GM21723 (cell line): ENCODE measurements at regions not wholly inside any gene's neighbourhood (a gene's known extent, or its start where the extent isn't known, plus 50 kb on each side); places are given as distances from the start of the nearest gene placed in this dataset.

Experiments
- ATAC-seq: cut with Tn5 transposase; IDR thresholded peaks from one replicate; pipeline ENCODE4 v1.9.1; 2021; ENCODE audit warnings: mild to moderate bottlenecking, moderate library complexity; ENCODE audit not compliant: unreplicated experiment

- no peak for ATAC-seq
These were observed 298.7 kb downstream of the C4orf33 start for GRCh38 chr4:129394635-129395034.

GRCh38 chr4:129403848-129404247 lies 307.9 kb downstream of the C4orf33 start:
- no peak for ATAC-seq

- ATAC-seq = no peak
These were observed 314.2 kb downstream of the C4orf33 start for GRCh38 chr4:129410115-129410514.

- ATAC-seq = no peak
These were observed 319.1 kb downstream of the C4orf33 start for GRCh38 chr4:129415004-129415403.

GRCh38 chr4:129420637-129421036 lies 324.7 kb downstream of the C4orf33 start:
- no peak for ATAC-seq

- no peak for ATAC-seq
These were observed 326.3 kb downstream of the C4orf33 start for GRCh38 chr4:129422277-129422676.

GRCh38 chr4:129428454-129428853 lies 332.5 kb downstream of the C4orf33 start:
- no peak for ATAC-seq

- ATAC-seq = no peak
These were observed 333.8 kb downstream of the C4orf33 start for GRCh38 chr4:129429581-129430320.

- no peak for ATAC-seq
These were observed 341.4 kb downstream of the C4orf33 start for GRCh38 chr4:129437347-129437746.

GRCh38 chr4:129438456-129438981 lies 342.6 kb downstream of the C4orf33 start:
- no peak for ATAC-seq

- no peak for ATAC-seq
These were observed 350.1 kb downstream of the C4orf33 start for GRCh38 chr4:129446074-129446473.

- ATAC-seq = no peak
These were observed 357.7 kb downstream of the C4orf33 start for GRCh38 chr4:129453524-129454200.

GRCh38 chr4:129455482-129455881 lies 359.5 kb downstream of the C4orf33 start:
- ATAC-seq = no peak

GRCh38 chr4:129468624-129469023 lies 372.7 kb downstream of the C4orf33 start:
- ATAC-seq = no peak

- ATAC-seq = no peak
These were observed 378.7 kb downstream of the C4orf33 start for GRCh38 chr4:129474698-129475097.

- no peak for ATAC-seq
These were observed 385.2 kb downstream of the C4orf33 start for GRCh38 chr4:129481107-129481506.

GRCh38 chr4:129488427-129488826 lies 392.5 kb downstream of the C4orf33 start:
- ATAC-seq = no peak

GRCh38 chr4:129490516-129490915 lies 394.6 kb downstream of the C4orf33 start:
- ATAC-seq = no peak

- ATAC-seq = no peak
These were observed 402.7 kb downstream of the C4orf33 start for GRCh38 chr4:129498626-129499025.

GRCh38 chr4:129514852-129515251 lies 418.9 kb downstream of the C4orf33 start:
- no peak for ATAC-seq

GRCh38 chr4:129515356-129515755 lies 419.4 kb downstream of the C4orf33 start:
- no peak for ATAC-seq

- no peak for ATAC-seq
These were observed 430.9 kb downstream of the C4orf33 start for GRCh38 chr4:129526812-129527211.
